GM12891 (cell line): ENCODE measurements at regions not wholly inside any gene's neighbourhood (a gene's known extent, or its start where the extent isn't known, plus 50 kb on each side); places are given as distances from the start of the nearest gene placed in this dataset.

Experiments
- POLR2AphosphoS5 ChIP-seq: IDR thresholded peaks from 2 replicates; pipeline ENCODE4 v1.6.1; 2011; ENCODE audit warnings: low read depth, low read length, control low read depth
- POU2F2 ChIP-seq: IDR thresholded peaks from 2 replicates; pipeline ENCODE4 v1.6.1; 2011; ENCODE audit warnings: low read depth, mild to moderate bottlenecking, control low read depth, low read length, moderate library complexity

GRCh38 chr2:188131281-188131680 lies 160.4 kb upstream of the GULP1 start:
- TF ChIP-seq POLR2AphosphoS5 (no peak), POU2F2 (no peak)
